HFFc6 (cell line): ENCODE measurements at regions not wholly inside any gene's neighbourhood (a gene's known extent, or its start where the extent isn't known, plus 50 kb on each side); places are given as distances from the start of the nearest gene placed in this dataset.

ENCODE experiments used
- DNase-seq: peaks from one replicate; pipeline ENCODE4 v3.0.0-alpha.2; 2018
- H3K27ac Mint-ChIP-seq: 2 replicates; pipeline ENCODE4 v1.8.0; 2020; ENCODE audit warnings: mild to moderate bottlenecking, mixed read lengths
- H3K27me3 Mint-ChIP-seq: 2 replicates; pipeline ENCODE4 v1.8.0; 2021; ENCODE audit warnings: mild to moderate bottlenecking, moderate library complexity, mixed read lengths; ENCODE audit not compliant: insufficient read depth
- H3K36me3 Mint-ChIP-seq: 2 replicates; pipeline ENCODE4 v1.8.0; 2021; ENCODE audit warnings: low read depth, mixed read lengths
- H3K4me1 Mint-ChIP-seq: 2 replicates; pipeline ENCODE4 v1.8.0; 2020; ENCODE audit warnings: low read depth, mixed read lengths
- H3K4me3 Mint-ChIP-seq: 2 replicates; pipeline ENCODE4 v1.8.0; 2020; ENCODE audit warnings: mild to moderate bottlenecking, moderate library complexity, mixed read lengths
- H3K9me3 Mint-ChIP-seq: 2 replicates; pipeline ENCODE4 v1.8.0; 2020; ENCODE audit warnings: mild to moderate bottlenecking, mixed read lengths
- CTCF ChIP-seq: fragments of 200-600 bp; sonication (generic); IDR thresholded peaks from 2 replicates; pipeline ENCODE4 v1.5.0; 2021; ENCODE audit warnings: antibody characterized with exemption, mild to moderate bottlenecking

- Mint-ChIP-seq H3K36me3 (peaks cover 4% of the 10 kb centered on the region; the same call in 1 of the 2 replicates), H3K4me3 (no peak overlapping the region), H3K27ac (no peak overlapping the region), H3K9me3 (peaks cover 58% of the 10 kb centered on the region), H3K27me3 (no peaks in the 10 kb centered on the region; the same call in 1 of the 2 replicates), H3K4me1 (no peaks in the 10 kb centered on the region)
- no peak for DNase-seq
- no peak for TF ChIP-seq CTCF
Observed at GRCh38 chr6:23620911-23621401, 505.1 kb upstream of the NRSN1 start.

DNA sequence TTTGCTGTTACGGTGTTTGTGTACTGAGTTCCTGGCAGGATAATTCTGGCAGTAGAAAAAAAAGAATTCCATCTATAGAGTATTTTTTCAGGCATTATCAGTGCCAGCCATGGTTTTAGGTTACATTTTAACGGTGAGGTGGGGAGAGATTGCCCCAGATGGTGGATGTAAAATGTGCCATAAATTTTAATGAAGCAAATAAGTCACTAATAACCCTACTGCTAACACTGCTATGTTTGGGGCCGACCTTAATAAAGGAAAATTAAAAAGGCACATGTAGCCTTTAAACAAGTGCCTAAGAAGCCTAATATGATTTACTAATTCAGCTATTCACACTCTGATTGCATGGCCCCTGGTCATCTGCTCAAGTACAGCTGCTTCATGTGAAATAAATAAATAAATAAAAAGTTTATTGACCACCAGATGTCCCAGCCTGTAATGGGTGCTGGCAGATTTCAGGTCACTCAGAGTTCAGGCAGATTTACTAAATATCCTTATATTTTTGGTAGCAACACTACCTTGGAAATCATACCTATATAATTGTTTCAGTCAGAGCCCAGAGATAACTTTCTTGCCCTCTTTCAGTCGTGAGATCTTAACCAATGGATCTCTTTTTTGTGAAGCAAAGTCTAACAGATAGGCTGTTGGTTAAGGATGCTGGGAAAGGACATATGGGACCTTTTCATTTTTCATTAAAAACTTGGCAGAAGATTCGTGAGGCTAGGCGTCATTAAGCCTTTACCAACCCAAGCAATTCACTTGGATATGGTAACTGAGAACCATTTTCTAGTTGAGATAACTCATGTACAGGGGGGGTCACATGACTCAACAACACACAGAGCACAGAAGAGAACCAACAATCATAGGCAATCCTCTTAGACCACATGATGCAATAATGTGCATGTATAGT lies 495.0 kb upstream of the NRSN1 start:
- H3K36me3 Mint-ChIP-seq = no peaks in the 10 kb centered on the region
- H3K4me1 Mint-ChIP-seq = no peaks in the 10 kb centered on the region
- H3K9me3 Mint-ChIP-seq = peaks cover 41% of the 10 kb centered on the region
- no peak for TF ChIP-seq CTCF
- no peak for DNase-seq
- H3K4me3 Mint-ChIP-seq = no peak overlapping the region
- H3K27me3 Mint-ChIP-seq = no peaks in the 10 kb centered on the region
- no peak overlapping the region for H3K27ac Mint-ChIP-seq

DNA sequence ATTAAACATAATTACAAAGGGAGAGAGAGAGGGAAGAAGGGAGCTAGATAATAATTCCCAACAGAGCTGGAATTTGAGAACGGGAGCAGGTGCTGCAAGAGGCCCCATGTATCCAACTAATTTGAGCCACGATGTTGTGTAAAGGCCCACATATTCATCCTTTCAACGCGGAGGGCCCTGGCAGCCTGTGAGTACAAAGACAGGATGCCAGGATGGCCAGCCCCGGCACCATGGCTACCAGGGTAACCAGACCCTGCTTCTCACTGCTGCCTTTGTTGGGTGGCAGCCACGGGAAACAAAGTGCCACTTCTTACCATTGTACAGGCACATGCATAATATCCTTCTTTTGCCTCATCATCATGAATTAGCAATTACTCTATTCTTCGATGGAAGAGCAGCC lies 492.0 kb upstream of the NRSN1 start:
- Mint-ChIP-seq H3K4me1 (no peaks in the 10 kb centered on the region), H3K27me3 (no peaks in the 10 kb centered on the region), H3K9me3 (peaks cover 47% of the 10 kb centered on the region), H3K27ac (no peak overlapping the region), H3K4me3 (no peak overlapping the region), H3K36me3 (no peaks in the 10 kb centered on the region)
- TF ChIP-seq CTCF = no peak
- DNase-seq = no peak

DNA sequence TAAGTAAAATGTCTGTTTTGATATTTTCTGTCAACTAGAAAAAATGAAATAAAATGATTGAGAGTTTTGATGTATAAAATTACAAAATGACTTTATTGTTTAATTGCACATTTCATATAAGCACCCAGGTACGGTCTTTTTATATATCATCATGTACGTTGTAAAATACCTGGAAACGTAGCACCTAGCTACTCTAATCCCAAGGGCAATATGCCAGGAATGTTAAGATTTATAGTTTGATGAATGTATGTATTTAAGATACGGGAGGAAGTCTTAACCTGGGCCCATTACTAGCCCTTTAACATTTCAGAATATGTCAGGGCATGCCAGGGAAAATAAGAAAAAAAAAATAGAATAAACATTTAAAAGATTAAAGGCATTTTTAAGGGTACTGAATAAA lies 490.9 kb upstream of the NRSN1 start:
- Mint-ChIP-seq H3K4me1 (no peaks in the 10 kb centered on the region), H3K36me3 (no peaks in the 10 kb centered on the region), H3K27ac (no peak overlapping the region), H3K27me3 (no peaks in the 10 kb centered on the region), H3K9me3 (peaks cover 58% of the 10 kb centered on the region), H3K4me3 (no peak overlapping the region)
- DNase-seq = no peak
- TF ChIP-seq CTCF = no peak

DNA sequence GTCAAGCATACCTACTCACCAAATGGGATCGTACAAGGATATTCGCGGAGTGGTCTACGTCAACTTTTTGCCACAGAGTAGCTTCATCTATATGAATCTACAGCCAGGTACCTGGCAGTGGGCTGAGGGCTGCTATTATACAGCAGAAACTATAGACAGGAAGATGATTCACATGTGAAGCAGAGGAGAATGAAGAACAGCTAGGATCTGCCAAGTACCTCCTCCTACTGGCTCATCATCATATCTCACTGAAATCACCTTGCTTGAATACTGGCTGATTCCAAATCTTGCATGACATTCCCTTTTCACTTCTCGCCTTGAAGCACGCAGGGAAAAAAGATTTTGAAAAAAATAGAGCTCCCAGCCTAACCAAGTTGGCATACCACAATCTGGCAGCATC lies 488.7 kb upstream of the NRSN1 start:
- H3K27ac Mint-ChIP-seq = no peak overlapping the region
- peaks cover 62% of the 10 kb centered on the region for H3K9me3 Mint-ChIP-seq
- no peaks in the 10 kb centered on the region for H3K27me3 Mint-ChIP-seq
- no peaks in the 10 kb centered on the region for H3K4me1 Mint-ChIP-seq
- H3K36me3 Mint-ChIP-seq = no peaks in the 10 kb centered on the region
- DNase-seq = no peak
- TF ChIP-seq CTCF = no peak
- no peak overlapping the region for H3K4me3 Mint-ChIP-seq
